ENCODE measurements at regions not wholly inside any gene's neighbourhood (a gene's known extent, or its start where the extent isn't known, plus 50 kb on each side); places are given as distances from the start of the nearest gene placed in this dataset.

DNA sequence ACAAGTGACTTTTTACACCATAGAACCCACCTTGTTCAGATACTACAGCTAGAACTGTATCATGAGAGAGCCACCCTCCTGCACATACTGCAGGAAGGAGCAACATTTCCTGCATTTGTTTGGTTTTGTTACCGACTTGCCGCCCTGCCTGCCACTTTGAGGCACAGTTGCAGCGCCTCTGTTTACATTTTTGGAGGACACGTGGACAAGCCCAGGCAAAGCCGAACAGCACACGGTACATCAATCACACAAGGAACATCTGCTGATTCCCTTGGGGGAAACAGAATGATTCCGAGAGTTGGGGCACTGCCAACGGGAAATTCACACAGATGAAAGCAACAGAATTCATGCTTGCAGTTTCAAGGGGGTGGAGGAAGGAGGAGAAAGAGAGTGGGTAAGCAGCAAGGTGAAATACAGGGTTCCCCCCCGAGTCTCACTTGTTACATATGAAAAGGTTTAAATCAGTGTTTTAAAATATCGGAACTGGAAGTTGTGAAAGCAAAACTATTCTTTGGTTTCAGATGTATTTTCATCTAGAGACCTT, 110.7 kb downstream of the BTG1 start:
- peak in 1 of 2 donors; percentile 43 for TF ChIP-seq POLR2A (IDR thresholded peaks at IDR 0.05)
- TF ChIP-seq, protein P1, sequence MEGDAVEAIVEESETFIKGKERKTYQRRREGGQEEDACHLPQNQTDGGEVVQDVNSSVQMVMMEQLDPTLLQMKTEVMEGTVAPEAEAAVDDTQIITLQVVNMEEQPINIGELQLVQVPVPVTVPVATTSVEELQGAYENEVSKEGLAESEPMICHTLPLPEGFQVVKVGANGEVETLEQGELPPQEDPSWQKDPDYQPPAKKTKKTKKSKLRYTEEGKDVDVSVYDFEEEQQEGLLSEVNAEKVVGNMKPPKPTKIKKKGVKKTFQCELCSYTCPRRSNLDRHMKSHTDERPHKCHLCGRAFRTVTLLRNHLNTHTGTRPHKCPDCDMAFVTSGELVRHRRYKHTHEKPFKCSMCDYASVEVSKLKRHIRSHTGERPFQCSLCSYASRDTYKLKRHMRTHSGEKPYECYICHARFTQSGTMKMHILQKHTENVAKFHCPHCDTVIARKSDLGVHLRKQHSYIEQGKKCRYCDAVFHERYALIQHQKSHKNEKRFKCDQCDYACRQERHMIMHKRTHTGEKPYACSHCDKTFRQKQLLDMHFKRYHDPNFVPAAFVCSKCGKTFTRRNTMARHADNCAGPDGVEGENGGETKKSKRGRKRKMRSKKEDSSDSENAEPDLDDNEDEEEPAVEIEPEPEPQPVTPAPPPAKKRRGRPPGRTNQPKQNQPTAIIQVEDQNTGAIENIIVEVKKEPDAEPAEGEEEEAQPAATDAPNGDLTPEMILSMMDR (IDR thresholded peaks at IDR 0.05), result no peak
- peak; percentile 39 to 88 for TF ChIP-seq POLR2AphosphoS5 (IDR thresholded peaks at IDR 0.05; ENCODE audit: insufficient read depth in 1 of 2, low read depth in 1 of 2)
